MV-4-11 (cell line): ENCODE measurements at regions not wholly inside any gene's neighbourhood (a gene's known extent, or its start where the extent isn't known, plus 50 kb on each side); places are given as distances from the start of the nearest gene placed in this dataset.

ENCODE experiments used
- DNase-seq: peaks from one replicate; lab custom pipeline; 2025; lab: John Stamatoyannopoulos, UW

- no peak for DNase-seq
Measured at GRCh38 chr1:22350171-22350923, 101.3 kb upstream of the ZBTB40 start.

- DNase-seq: no peak
Measured at GRCh38 chr1:22350924-22351767, 100.5 kb upstream of the ZBTB40 start.

- DNase-seq: no peak
Measured at GRCh38 chr1:22351768-22352080, 99.9 kb upstream of the ZBTB40 start.

GRCh38 chr1:22352355-22352754 lies 99.3 kb upstream of the ZBTB40 start:
- DNase-seq: no peak

- DNase-seq: no peak
Measured at GRCh38 chr1:22352896-22353295, 98.8 kb upstream of the ZBTB40 start.

- no peak for DNase-seq
Measured at GRCh38 chr1:22359427-22359826, 92.2 kb upstream of the ZBTB40 start.

GRCh38 chr1:22362626-22363402 lies 88.8 kb upstream of the ZBTB40 start:
- DNase-seq: no peak

- no peak for DNase-seq
Measured at GRCh38 chr1:22363403-22364325, 88.0 kb upstream of the ZBTB40 start.

GRCh38 chr1:22364326-22364650 lies 87.4 kb upstream of the ZBTB40 start:
- DNase-seq: no peak

GRCh38 chr1:22364764-22365163 lies 86.9 kb upstream of the ZBTB40 start:
- DNase-seq: no peak

- no peak for DNase-seq
Measured at GRCh38 chr1:22365331-22366295, 86.0 kb upstream of the ZBTB40 start.

GRCh38 chr1:22366346-22366745 lies 85.3 kb upstream of the ZBTB40 start:
- no peak for DNase-seq

- no peak for DNase-seq
Measured at GRCh38 chr1:22368125-22368524, 83.5 kb upstream of the ZBTB40 start.

- DNase-seq: no peak
Measured at GRCh38 chr1:22369294-22370189, 82.1 kb upstream of the ZBTB40 start.

- DNase-seq: no peak
Measured at GRCh38 chr1:22370190-22370498, 81.5 kb upstream of the ZBTB40 start.

- no peak for DNase-seq
Measured at GRCh38 chr1:22371408-22371807, 80.2 kb upstream of the ZBTB40 start.

- no peak for DNase-seq
Measured at GRCh38 chr1:22373252-22373651, 78.4 kb upstream of the ZBTB40 start.

GRCh38 chr1:22374001-22374400 lies 77.7 kb upstream of the ZBTB40 start:
- DNase-seq: no peak

GRCh38 chr1:22375601-22376000 lies 76.0 kb upstream of the ZBTB40 start:
- no peak for DNase-seq

GRCh38 chr1:22376001-22376400 lies 75.7 kb upstream of the ZBTB40 start:
- no peak for DNase-seq
